Spinal cord (tissue), 9 donors: ENCODE measurements at regions not wholly inside any gene's neighbourhood (a gene's known extent, or its start where the extent isn't known, plus 50 kb on each side); places are given as distances from the start of the nearest gene placed in this dataset.

Source experiments
- DNase-seq, 6 donors: peaks; one replicate each; pipeline versions ENCODE4 v3.0.0 to v3.0.0-alpha.2; 2013 to 2015; ENCODE audit warnings: low spot score in 6 of 6, low read depth in 4 of 6
- H3K27ac ChIP-seq: one replicate; pipeline ENCODE4 v1.5.1; 2013; ENCODE audit warnings: low read depth, low read length, control low read depth
- H3K27me3 ChIP-seq: one replicate; pipeline ENCODE4 v1.6.1; 2013; ENCODE audit warnings: low read length; ENCODE audit not compliant: control insufficient read depth, insufficient read depth
- H3K36me3 ChIP-seq: one replicate; pipeline ENCODE4 v1.6.1; 2013; ENCODE audit warnings: low read length; ENCODE audit not compliant: control insufficient read depth, insufficient read depth
- H3K4me1 ChIP-seq: one replicate; pipeline ENCODE4 v1.6.1; 2013; ENCODE audit warnings: low read length; ENCODE audit not compliant: control insufficient read depth, insufficient read depth
- H3K4me3 ChIP-seq: one replicate; pipeline ENCODE4 v1.5.1; 2013; ENCODE audit warnings: low read depth, low read length, control low read depth
- H3K9me3 ChIP-seq: one replicate; pipeline ENCODE4 v1.6.1; 2013; ENCODE audit warnings: low read length; ENCODE audit not compliant: control insufficient read depth, insufficient read depth
- WGBS: methylation state at CpG from one replicate; pipeline ENCODE4 v1.1.5; 2013; ENCODE audit warnings: missing lambda C conversion rate; ENCODE audit not compliant: insufficient coverage; 5-methylcytosine and 5-hydroxymethylcytosine counted together
- donor health status: healthy.

- WGBS: 65% methylated on average over 8 of the region's 20 CpGs
- no peaks in the 10 kb centered on the region for H3K27me3 ChIP-seq
- H3K9me3 ChIP-seq: no peaks in the 10 kb centered on the region
- H3K4me1 ChIP-seq: no peaks in the 10 kb centered on the region
- no peak overlapping the region for H3K4me3 ChIP-seq
- no peak for DNase-seq
- no peaks in the 10 kb centered on the region for H3K36me3 ChIP-seq
- H3K27ac ChIP-seq: no peak overlapping the region
Observed at GRCh38 chr4:12884846-12885796, 599.0 kb downstream of the RAB28 start.

- Histone ChIP-seq H3K36me3 (no peaks in the 10 kb centered on the region), H3K27ac (no peak overlapping the region), H3K4me1 (no peaks in the 10 kb centered on the region), H3K27me3 (no peaks in the 10 kb centered on the region), H3K4me3 (no peak overlapping the region), H3K9me3 (no peaks in the 10 kb centered on the region)
- WGBS: 50% methylated on average over 1 of the region's 3 CpGs
- peak in 2 of 6 donors; percentile 66 to 80 for DNase-seq
Observed at GRCh38 chr4:12881945-12882584, 602.1 kb downstream of the RAB28 start.

- Histone ChIP-seq H3K4me3 (no peak overlapping the region), H3K4me1 (no peaks in the 10 kb centered on the region), H3K27me3 (no peaks in the 10 kb centered on the region), H3K27ac (no peak overlapping the region), H3K36me3 (no peaks in the 10 kb centered on the region), H3K9me3 (no peaks in the 10 kb centered on the region)
- DNase-seq: no peak
- no CpG with 5 or more reads among the region's 2 CpGs for WGBS
Observed at GRCh38 chr4:12880844-12881243, 603.3 kb downstream of the RAB28 start.

- H3K4me1 ChIP-seq: no peaks in the 10 kb centered on the region
- H3K4me3 ChIP-seq: no peak overlapping the region
- WGBS: 94% methylated on average over 4 of the region's 5 CpGs
- H3K9me3 ChIP-seq: no peaks in the 10 kb centered on the region
- H3K36me3 ChIP-seq: no peaks in the 10 kb centered on the region
- no peaks in the 10 kb centered on the region for H3K27me3 ChIP-seq
- DNase-seq: peak in 1 of 6 donors; percentile 57
- H3K27ac ChIP-seq: no peak overlapping the region
Observed at GRCh38 chr4:12879496-12879895, 604.6 kb downstream of the RAB28 start.

DNA sequence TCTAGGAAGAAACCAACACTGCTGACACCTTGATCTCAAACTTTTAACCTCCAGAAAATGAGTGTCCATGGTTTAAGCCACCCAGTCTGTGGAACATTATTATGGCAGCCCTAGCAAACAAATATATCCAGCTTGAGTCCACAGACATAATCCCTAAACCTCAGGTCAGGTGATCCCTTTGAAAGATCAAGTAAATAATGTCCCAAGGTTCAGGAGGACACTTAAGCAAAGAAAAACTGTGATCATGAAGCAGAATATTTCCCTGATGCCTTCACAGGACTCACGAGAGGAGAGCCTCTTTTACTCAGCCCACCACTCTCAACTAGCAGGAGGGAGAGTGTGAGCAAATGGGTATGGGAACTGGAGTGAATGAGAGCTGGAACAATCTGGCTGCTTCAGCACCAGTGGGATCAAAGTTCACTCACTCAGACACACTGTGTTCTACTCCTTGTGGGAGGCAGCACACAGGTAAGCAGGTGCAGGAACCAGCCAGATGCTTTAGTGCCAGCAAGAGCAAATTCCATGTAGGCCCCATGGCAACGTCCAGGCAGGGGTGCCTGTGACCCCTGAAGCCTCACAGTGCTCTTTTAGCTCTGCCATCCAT is 608.4 kb downstream of the RAB28 start:
- WGBS: 75% methylated on average over 1 of the region's 2 CpGs
- no peaks in the 10 kb centered on the region for H3K4me1 ChIP-seq
- DNase-seq: no peak
- no peak overlapping the region for H3K4me3 ChIP-seq
- no peaks in the 10 kb centered on the region for H3K9me3 ChIP-seq
- no peak overlapping the region for H3K27ac ChIP-seq
- no peaks in the 10 kb centered on the region for H3K36me3 ChIP-seq
- H3K27me3 ChIP-seq: no peaks in the 10 kb centered on the region

- H3K9me3 ChIP-seq: no peaks in the 10 kb centered on the region
- no peak overlapping the region for H3K4me3 ChIP-seq
- no peaks in the 10 kb centered on the region for H3K36me3 ChIP-seq
- no peak overlapping the region for H3K27ac ChIP-seq
- no peaks in the 10 kb centered on the region for H3K4me1 ChIP-seq
- no peaks in the 10 kb centered on the region for H3K27me3 ChIP-seq
- no CpG with 5 or more reads among the region's 2 CpGs for WGBS
- no peak for DNase-seq
Observed at GRCh38 chr4:12873351-12873750, 610.8 kb downstream of the RAB28 start.

DNA sequence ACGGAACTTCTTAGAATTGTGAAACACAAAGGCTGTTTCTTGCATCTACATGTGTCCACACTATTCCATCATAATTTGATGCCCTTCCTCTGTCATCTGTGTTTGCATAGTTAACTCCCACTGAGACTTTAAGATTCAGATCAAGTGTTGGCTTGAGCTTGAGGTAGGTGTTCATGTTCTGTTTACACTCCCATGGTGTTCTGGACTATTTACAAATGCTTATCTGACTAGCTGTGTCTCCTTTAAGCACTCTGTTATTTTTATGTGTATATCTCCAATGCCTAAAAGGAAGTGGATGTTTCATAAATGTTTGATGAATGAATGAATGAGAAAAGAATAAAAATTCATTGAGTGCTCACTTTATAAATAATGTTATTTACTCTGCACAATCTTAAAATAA is 622.7 kb downstream of the RAB28 start:
- no peak overlapping the region for H3K27ac ChIP-seq
- WGBS: 80% methylated on average over 1 of the region's 1 CpG

GRCh38 chr4:12852338-12853307 is 631.5 kb downstream of the RAB28 start:
- DNase-seq: peak; percentile 33 to 95 (median 56)
- H3K4me3 ChIP-seq: no peak overlapping the region
- H3K27me3 ChIP-seq: peaks cover 5% of the 10 kb centered on the region
- no peaks in the 10 kb centered on the region for H3K9me3 ChIP-seq
- WGBS: 35% methylated on average over 4 of the region's 8 CpGs
- H3K4me1 ChIP-seq: no peaks in the 10 kb centered on the region
- H3K36me3 ChIP-seq: no peaks in the 10 kb centered on the region
- no peak overlapping the region for H3K27ac ChIP-seq

More for the DNA sequence above, 622.7 kb downstream of the RAB28 start:
- no peak for DNase-seq
- Histone ChIP-seq H3K9me3 (no peaks in the 10 kb centered on the region), H3K4me1 (no peaks in the 10 kb centered on the region), H3K4me3 (no peak overlapping the region), H3K36me3 (no peaks in the 10 kb centered on the region), H3K27me3 (no peaks in the 10 kb centered on the region)

- Histone ChIP-seq H3K9me3 (no peaks in the 10 kb centered on the region), H3K27me3 (no peaks in the 10 kb centered on the region), H3K4me1 (no peaks in the 10 kb centered on the region), H3K36me3 (no peaks in the 10 kb centered on the region), H3K27ac (no peak overlapping the region), H3K4me3 (no peak overlapping the region)
- WGBS: 71% methylated on average over 1 of the region's 4 CpGs
- DNase-seq: no peak
Observed at GRCh38 chr4:12846368-12846767, 637.8 kb downstream of the RAB28 start.
